ENCODE measurements at regions not wholly inside any gene's neighbourhood (a gene's known extent, or its start where the extent isn't known, plus 50 kb on each side); places are given as distances from the start of the nearest gene placed in this dataset.

DNA sequence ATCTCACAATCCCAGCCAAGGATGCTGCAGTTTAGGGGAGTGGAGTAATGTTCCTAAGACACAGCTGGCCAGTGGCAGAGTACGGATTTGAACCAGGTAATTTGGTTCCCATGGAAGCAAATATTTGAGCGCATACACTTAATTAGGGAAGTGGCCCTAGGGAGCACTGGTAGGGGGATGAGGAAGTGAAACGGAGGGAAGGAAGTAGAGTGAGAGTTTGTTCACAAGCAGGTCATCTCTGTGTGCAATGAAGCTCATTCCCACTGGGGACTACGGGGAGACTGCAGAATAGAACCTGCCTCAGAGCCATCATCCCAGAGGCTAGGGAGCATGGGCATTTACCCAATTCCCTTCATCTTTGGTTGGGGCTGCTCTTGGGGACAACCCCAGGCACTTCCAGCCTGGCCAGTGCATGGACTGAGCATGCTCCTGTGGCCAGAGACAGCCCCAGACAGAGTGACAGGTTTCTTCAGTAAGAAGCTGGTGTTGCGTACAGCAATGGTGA is 317.2 kb upstream of the PROK2 start:
- Histone ChIP-seq H3K9ac (ENCODE audit: extremely low read depth, insufficient read length, low read length) (no peak overlapping the region), H3K4me2 (ENCODE audit: insufficient read depth, insufficient read length, low read length) (no peak overlapping the region), H2AFZ (ENCODE audit: low read length) (no peak overlapping the region), H2AK5ac (ENCODE audit: insufficient read length, low read length) (no peak overlapping the region), H3K4ac (ENCODE audit: low read depth, low read length) (no peak overlapping the region), H4K20me1 (ENCODE audit: control insufficient read depth, insufficient read depth, insufficient read length) (no peaks in the 10 kb centered on the region), H2BK120ac (ENCODE audit: low read depth, low read length, poor library complexity, severe bottlenecking) (no peak overlapping the region), H3K27me3 (ENCODE audit: insufficient read depth, low read length) (no peaks in the 10 kb centered on the region; the same call in 1 of the 2 replicates), H4K5ac (ENCODE audit: insufficient read length, low read depth, low read length) (no peak overlapping the region), H3K14ac (ENCODE audit: insufficient read depth, low read length) (no peak overlapping the region), H3K9me3 (ENCODE audit: control insufficient read depth, low read depth, low read length) (no peaks in the 10 kb centered on the region), H3K79me2 (ENCODE audit: insufficient read depth, low read length) (no peaks in the 10 kb centered on the region), H3K18ac (ENCODE audit: insufficient read length, low read depth, low read length) (no peak overlapping the region), H3K56ac (ENCODE audit: insufficient read length, low read depth, low read length) (no peak overlapping the region), H2BK12ac (ENCODE audit: insufficient read length, low read depth, low read length) (no peak overlapping the region), H3K4me1 (ENCODE audit: insufficient read depth, low read length) (no peaks in the 10 kb centered on the region; the same call in 1 of the 2 replicates), H2BK5ac (ENCODE audit: insufficient read length, low read length) (no peak overlapping the region), H3K23ac (ENCODE audit: insufficient read length, low read depth, low read length) (no peak overlapping the region), H3K23me2 (ENCODE audit: insufficient read length, low read depth, low read length, poor library complexity, severe bottlenecking) (peaks cover 11% of the 10 kb centered on the region), H3K27ac (ENCODE audit: insufficient read length, low read depth, low read length) (no peak overlapping the region), H4K91ac (ENCODE audit: insufficient read length, low read depth, low read length) (no peak overlapping the region), H2BK20ac (ENCODE audit: low read depth, low read length, poor library complexity, severe bottlenecking) (no peak overlapping the region), H4K8ac (replicated peaks; ENCODE audit: insufficient read length, low read depth, low read length) (no peak overlapping the region), H3K79me1 (ENCODE audit: insufficient read depth, low read depth, low read length, poor library complexity, severe bottlenecking) (no peaks in the 10 kb centered on the region), H3T11ph (ENCODE audit: low read length) (no peak overlapping the region), H2BK15ac (ENCODE audit: low read depth, low read length) (no peak overlapping the region)
- Mint-ChIP-seq H3K36me3 (ENCODE audit: insufficient read depth in 1 of 3, low read depth in 3 of 3) (peaks cover 0 to 2% (median 0%) of the 10 kb centered on the region in 3 experiments; a peak in 2 of 7 replicates), H3K27me3 (ENCODE audit: low read depth) (peaks cover 55% of the 10 kb centered on the region), H3K9me3 (no peaks in the 10 kb centered on the region), H3K4me3 (no peak overlapping the region), H3K27ac (no peak overlapping the region), H3K4me1 (peaks cover 15 to 16% of the 10 kb centered on the region in 2 experiments)
- TF ChIP-seq, protein P1, sequence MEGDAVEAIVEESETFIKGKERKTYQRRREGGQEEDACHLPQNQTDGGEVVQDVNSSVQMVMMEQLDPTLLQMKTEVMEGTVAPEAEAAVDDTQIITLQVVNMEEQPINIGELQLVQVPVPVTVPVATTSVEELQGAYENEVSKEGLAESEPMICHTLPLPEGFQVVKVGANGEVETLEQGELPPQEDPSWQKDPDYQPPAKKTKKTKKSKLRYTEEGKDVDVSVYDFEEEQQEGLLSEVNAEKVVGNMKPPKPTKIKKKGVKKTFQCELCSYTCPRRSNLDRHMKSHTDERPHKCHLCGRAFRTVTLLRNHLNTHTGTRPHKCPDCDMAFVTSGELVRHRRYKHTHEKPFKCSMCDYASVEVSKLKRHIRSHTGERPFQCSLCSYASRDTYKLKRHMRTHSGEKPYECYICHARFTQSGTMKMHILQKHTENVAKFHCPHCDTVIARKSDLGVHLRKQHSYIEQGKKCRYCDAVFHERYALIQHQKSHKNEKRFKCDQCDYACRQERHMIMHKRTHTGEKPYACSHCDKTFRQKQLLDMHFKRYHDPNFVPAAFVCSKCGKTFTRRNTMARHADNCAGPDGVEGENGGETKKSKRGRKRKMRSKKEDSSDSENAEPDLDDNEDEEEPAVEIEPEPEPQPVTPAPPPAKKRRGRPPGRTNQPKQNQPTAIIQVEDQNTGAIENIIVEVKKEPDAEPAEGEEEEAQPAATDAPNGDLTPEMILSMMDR (conservative IDR thresholded peaks at IDR 0.05): no peak
- DNase-seq: no peak
- no CpG with 5 or more reads among the region's 5 CpGs for WGBS (ENCODE audit: extremely low coverage, insufficient read length, low lambda C conversion rate)

Data from H9 (cell line).